DMS153 treated with DMSO at 0.1 percent for 48 hours (cell line): ENCODE measurements at regions not wholly inside any gene's neighbourhood (a gene's known extent, or its start where the extent isn't known, plus 50 kb on each side); places are given as distances from the start of the nearest gene placed in this dataset.
"Not testable (repeated sequence)": the region's sequence is repeated elsewhere in the genome, so short reads cannot be mapped to it uniquely, and the experiment has no call there.

Experiments
- DNase-seq: peaks from one replicate; lab custom pipeline; 2025; ENCODE audit not compliant: unreplicated experiment; lab: John Stamatoyannopoulos, UW

GRCh38 chr9:108430655-108431054 lies 425.1 kb downstream of the ACTL7B start:
- DNase-seq: no peak

GRCh38 chr9:108427751-108428150 lies 428.0 kb downstream of the ACTL7B start:
- DNase-seq: no peak

GRCh38 chr9:108426421-108426940 lies 429.3 kb downstream of the ACTL7B start:
- not testable (repeated sequence) for DNase-seq

GRCh38 chr9:108423433-108423832 lies 432.4 kb downstream of the ACTL7B start:
- no peak for DNase-seq

GRCh38 chr9:108419379-108419778 lies 436.4 kb downstream of the ACTL7B start:
- DNase-seq: no peak

GRCh38 chr9:108417726-108418125 lies 438.1 kb downstream of the ACTL7B start:
- DNase-seq: no peak

GRCh38 chr9:108417312-108417711 lies 438.5 kb downstream of the ACTL7B start:
- no peak for DNase-seq

- DNase-seq: no peak
These were observed 439.5 kb downstream of the ACTL7B start for GRCh38 chr9:108416324-108416723.

- no peak for DNase-seq
These were observed 442.0 kb downstream of the ACTL7B start for GRCh38 chr9:108413809-108414208.

- DNase-seq: no peak
These were observed 443.0 kb downstream of the ACTL7B start for GRCh38 chr9:108412755-108413154.

- no peak for DNase-seq
These were observed 444.2 kb downstream of the ACTL7B start for GRCh38 chr9:108411632-108412031.

GRCh38 chr9:108410161-108410560 lies 445.6 kb downstream of the ACTL7B start:
- DNase-seq: no peak

GRCh38 chr9:108400297-108400696 lies 455.5 kb downstream of the ACTL7B start:
- DNase-seq: no peak

- no peak for DNase-seq
These were observed 455.9 kb downstream of the ACTL7B start for GRCh38 chr9:108399851-108400250.

GRCh38 chr9:108397286-108397685 lies 458.5 kb downstream of the ACTL7B start:
- DNase-seq: no peak

- DNase-seq: no peak
These were observed 459.2 kb downstream of the ACTL7B start for GRCh38 chr9:108396611-108397010.

GRCh38 chr9:108396193-108396592 lies 459.6 kb downstream of the ACTL7B start:
- DNase-seq: no peak

GRCh38 chr9:108395421-108395820 lies 460.4 kb downstream of the ACTL7B start:
- no peak for DNase-seq

- DNase-seq: no peak
These were observed 461.1 kb downstream of the ACTL7B start for GRCh38 chr9:108394726-108395125.

- not testable (repeated sequence) for DNase-seq
These were observed 462.2 kb downstream of the ACTL7B start for GRCh38 chr9:108393481-108394001.

- no peak for DNase-seq
These were observed 462.9 kb downstream of the ACTL7B start for GRCh38 chr9:108392877-108393276.

GRCh38 chr9:108389056-108389455 lies 466.7 kb downstream of the ACTL7B start:
- no peak for DNase-seq

- DNase-seq: no peak
These were observed 468.9 kb downstream of the ACTL7B start for GRCh38 chr9:108386859-108387384.
